Hematopoietic multipotent progenitor cell (in vitro differentiated cells): ENCODE measurements at regions not wholly inside any gene's neighbourhood (a gene's known extent, or its start where the extent isn't known, plus 50 kb on each side); places are given as distances from the start of the nearest gene placed in this dataset.

Experiments
- DNase-seq, 3 donors: peaks; one replicate each; pipeline ENCODE4 v3.0.0-alpha.2; 2011 to 2015; ENCODE audit warnings: low read depth in 2 of 3, low spot score in 2 of 3

DNA sequence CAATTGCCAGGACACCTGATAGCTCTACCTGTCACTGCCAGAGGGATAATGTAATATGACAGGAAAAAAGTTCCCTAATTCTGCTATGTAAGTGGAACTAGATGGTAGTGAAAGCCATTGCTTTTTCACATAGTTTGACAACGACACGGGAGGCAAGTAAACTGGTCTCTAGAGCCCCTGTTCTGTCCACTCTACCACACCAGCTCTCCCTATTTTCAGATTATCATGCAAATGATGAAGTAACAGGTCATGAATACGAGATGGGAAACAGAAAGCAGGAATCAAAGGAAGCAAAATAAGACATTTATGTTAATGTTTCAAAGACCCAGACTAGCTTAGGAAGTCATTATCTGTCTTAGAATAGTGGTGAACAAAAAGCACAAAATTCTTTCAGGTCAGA is 56.2 kb downstream of the TAF11L14 start:
- DNase-seq: no peak

- no peak for DNase-seq
Measured at GRCh38 chr5:17691762-17692161, 57.5 kb downstream of the TAF11L14 start.

DNA sequence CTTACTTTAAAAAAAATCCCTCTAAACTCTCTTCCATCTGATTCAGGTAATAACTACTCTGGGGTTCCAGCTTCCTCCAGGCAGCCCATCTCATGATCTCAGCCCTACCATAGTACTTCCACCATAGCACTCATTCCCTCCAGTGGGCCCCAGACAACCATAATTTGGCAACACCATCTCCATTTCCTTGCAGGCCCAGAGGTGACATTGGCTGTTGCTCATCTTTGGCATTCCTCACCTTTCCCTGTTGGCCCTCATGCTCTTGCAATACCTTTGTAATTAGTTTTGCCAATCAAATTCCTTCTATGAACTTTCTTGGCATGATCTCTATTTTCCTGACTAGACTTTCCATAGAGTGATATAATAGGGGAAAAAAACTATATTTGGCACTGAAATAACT is 60.1 kb downstream of the TAF11L14 start:
- DNase-seq: no peak

GRCh38 chr5:17694914-17695313 is 60.7 kb downstream of the TAF11L14 start:
- no peak for DNase-seq

DNA sequence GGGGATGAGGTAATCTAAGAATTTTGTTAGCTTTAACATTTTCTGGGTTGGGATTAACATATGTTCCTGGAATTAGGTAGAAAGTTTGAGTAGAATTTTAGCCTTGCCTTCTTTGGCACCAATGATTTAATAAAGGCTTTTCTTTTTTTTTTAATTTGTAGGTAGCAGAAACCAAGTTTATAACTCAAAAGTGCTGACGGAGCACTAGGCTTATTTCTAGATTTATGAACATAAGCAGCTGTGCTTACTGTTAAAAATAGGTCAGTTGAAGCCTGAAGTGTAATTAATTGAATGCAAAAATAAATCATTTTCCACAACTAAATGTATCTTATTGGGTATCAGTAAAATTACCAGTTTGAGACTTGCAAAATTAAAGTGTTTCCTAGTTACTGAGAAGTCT is 62.4 kb downstream of the TAF11L14 start:
- DNase-seq: no peak

- DNase-seq: no peak
Measured at GRCh38 chr5:17697671-17698070, 63.4 kb downstream of the TAF11L14 start.

DNA sequence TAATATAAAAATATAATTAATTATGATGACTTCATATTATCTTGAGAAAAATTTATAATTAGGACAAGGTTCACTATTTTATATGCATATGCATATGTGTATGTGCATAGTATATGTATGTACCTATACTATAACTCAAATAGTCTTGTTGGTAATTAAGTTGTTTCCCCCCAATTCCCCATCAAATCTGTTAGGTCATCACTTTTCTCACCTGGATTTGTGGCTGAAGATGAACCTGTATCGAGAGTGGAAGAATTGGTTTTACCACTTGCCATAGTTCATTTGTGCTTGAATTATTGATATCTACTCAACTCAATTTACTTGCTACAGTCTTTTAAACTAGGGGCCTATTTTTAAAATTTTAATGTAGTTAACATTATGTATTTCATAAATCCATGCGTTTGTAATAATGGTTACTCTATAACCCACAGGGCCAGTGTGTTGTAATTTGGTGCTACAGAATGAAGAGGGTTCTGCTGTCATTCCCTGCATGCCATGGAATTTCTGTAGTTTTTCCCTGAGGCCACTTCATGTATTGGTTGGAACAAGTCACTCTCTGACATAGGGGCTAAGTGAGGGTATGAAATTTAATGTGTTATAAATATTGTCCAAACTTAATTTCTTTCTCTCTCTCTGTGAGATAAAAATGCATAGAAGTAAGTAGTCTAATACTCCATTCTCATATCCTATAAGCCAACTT is 74.9 kb downstream of the TAF11L14 start:
- DNase-seq: no peak

DNA sequence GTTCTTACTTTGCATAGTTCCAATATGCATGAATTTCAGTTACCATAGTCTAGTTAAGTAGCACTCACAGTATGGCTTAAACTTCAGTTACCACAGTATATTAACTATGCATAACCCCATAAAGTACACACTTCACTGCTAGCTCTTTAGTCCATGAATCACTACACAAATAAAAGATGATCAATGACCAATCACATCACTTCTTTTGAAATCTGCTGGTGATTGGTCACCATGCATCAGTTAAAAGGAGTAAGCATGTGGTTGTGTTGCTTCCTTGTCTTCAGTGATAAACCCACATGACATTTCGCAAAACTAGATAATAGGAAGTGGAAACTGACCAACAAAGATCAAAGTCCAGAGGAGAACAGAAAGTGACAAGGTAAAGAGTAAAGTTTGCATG is 79.0 kb downstream of the TAF11L14 start:
- DNase-seq: no peak

- no peak for DNase-seq
Measured at GRCh38 chr5:17714186-17714585, 79.9 kb downstream of the TAF11L14 start.

DNA sequence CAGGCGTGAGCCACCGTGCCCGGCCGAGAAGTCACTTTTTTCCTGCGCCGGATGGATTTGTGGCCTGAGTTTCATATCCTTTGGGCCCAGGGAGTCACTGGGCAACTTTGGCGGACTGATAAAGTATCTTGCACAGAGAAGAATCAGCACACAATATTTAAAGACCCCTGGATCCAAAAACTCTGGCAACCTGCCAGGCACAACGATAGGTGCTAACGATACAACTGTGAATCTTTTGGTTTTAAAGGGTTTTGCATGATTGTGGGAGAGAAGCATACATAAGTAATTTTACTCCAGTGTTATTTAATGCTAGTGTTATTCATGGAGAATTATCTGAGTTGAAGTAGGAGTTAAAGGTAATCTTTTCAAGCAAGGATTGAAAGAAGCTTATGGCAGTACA is 85.3 kb downstream of the TAF11L14 start:
- no peak for DNase-seq

DNA sequence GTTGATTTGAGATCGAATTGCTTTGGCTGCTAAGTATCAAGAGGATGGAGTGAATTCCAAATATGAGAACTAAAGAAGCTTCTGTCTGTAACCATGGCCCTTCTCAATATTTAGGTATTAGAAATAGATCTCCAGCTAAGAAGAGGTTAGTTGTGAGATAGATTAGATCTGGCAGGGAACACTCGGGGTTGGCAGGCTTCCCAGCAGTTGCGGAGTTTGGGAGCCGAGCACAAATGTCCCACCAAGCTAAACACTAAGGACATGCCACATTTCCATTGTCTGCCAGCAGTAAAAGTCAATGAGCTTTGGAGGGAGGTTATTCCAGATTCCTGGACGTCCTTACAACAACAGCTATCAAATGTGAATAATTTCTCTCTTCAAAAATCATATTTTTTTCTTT is 85.8 kb downstream of the TAF11L14 start:
- no peak for DNase-seq

DNA sequence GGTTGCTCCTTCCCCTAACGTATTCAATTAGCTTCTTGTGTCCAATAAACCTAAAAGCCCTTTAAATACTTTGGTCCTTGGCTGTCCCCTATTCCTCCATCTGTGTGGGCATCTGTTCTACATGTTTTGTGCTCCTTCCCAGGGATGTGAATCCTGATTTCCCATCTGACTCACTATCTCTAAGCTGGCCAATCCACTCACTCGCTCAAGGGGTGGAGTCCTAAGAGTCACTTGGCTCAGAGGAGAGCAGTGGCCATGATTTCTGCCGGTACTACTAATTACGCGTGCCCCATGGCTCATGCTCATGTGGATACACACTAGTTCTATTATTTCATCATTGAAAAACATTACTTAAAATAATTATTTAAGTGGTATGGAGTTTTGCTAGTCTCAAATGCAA is 89.6 kb downstream of the TAF11L14 start:
- no peak for DNase-seq

- DNase-seq: no peak
Measured at GRCh38 chr5:17727098-17727497, 92.8 kb downstream of the TAF11L14 start.

- no peak for DNase-seq
Measured at GRCh38 chr5:17730421-17730820, 96.2 kb downstream of the TAF11L14 start.

- DNase-seq: no peak
Measured at GRCh38 chr5:17732351-17732923, 98.2 kb downstream of the TAF11L14 start.

GRCh38 chr5:17734011-17734410 is 99.8 kb downstream of the TAF11L14 start:
- no peak for DNase-seq

DNA sequence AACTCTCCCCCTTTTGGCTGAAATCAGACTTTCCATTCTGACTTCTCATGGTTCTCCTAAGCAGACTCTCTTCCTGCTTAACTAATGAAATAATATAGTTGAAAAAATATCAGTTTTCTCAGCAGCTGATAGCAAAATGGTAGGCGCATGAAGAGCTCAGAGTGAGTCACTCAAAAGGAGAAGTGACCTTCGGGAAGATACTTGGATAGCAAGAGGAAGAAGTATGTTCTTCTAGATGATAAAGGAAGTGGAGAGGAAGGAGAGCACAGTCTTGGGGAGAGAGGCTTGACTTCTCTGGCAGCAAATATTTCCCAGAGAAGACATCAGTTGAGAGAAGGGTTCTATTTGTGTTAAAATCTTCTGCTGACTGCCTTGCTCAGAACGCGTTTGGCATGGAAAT is 101.5 kb downstream of the TAF11L14 start:
- DNase-seq: no peak

DNA sequence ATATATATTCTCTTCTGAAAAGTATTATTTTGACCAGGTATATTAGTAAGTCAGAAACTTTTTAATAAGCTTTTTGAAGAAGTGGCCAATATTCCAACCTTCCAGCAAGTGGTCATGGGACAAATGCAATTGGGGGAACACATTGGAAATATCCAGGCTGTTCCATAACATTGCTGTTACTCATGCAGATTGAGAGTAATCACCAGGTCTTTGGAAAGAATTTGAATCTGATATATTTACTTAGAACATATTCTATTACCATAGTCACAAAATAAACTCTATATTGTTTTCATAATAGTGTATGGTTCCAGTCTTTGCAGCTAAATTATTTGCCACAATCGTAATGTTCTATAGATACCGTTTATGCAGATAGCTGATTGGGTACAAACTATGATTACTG is 102.8 kb downstream of the TAF11L14 start:
- DNase-seq: no peak

DNA sequence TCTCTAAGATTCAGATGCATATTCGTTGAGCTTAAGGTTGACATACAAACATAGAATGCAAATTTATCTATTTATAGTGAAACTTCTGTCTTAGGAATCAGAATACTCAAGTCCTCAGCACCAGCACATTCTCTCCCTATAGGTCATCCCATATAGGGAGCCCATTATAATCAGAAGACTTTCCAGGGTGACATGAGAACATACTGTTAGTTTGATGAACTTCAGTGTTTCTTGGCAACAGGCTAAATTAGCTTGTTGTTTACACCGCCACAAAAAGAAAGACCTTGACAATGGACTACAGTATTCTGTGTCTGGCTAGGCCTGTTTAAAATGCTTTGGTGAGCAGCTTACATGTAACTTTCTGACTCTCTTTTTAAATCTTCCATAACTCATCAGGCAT is 104.2 kb downstream of the TAF11L14 start:
- DNase-seq: no peak

DNA sequence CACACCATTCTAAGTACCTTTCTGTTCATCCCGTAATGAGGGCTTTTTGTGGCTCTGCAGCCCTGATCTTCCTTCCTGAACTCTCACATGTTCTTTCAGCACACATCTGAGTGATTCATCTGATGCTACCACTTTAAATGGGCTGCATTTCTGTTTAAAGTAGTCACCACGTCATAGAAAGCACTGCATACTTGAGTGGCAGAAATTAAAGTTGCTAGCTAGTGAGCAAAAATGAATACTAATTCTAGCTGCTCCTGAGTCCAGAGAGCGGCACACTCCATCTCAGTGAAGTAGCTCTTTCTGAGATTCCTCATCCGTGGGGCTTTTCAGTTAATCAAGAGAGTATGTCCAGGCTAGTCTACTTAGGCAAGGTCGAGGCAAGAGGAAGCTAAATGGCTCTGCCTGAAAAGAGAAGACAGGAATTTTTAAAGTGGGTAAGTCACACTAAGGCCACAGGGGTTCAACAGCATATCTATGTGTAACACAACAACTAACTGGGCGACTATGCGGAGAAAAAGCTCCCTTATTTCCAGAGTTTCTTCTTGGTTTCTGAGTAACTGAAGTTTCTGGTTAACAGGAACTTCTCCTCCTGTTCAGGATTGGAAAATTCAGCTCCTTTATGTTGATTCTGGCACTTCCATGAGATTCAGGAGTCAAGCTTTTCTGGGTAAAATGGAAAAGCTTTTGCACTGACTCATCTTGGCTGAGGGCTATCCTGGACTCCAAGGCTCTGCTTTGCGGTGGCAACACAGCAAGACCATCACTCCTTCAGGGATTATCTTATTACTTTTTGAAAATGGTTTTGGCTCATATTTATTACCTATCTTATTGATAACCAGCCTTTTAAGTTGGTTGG is 109.5 kb downstream of the TAF11L14 start:
- DNase-seq: no peak

DNA sequence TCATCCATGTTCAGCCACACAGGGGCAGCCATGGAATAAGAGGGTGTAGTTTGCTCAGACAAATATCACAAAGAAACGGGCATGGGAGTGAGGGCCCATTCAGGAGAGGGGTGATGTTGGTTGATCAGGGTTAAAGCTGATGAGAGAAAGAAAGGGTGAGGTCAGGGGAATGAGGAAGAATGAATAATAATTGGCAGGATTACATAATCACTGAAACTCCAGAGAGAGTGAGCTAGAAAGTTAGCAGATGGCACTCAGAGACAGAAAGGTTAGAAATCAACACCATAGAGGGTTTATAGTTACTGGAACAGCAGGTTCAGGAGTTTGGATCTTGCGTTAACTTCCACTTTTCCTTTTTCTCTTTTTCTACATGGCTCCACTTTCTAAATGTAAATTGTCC is 113.9 kb downstream of the TAF11L14 start:
- no peak for DNase-seq

DNA sequence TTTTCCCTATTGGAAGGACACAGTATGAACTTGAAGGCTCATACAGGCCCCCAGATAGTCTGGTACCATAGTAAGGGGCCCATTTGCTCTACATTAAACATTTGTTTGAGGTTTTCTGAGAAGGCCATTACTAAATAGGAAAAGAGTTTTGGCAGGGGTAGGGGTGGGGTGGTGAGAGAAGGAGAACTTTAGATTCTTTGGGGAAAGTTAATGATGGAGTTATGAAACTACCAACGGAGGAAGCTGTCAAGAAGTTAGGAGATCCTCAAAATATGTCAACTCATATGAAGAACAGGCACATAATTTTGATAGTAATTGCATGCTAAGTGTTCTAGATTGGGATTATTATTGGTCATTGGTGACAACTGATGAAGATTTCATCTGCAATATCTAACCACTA is 114.7 kb downstream of the TAF11L14 start:
- no peak for DNase-seq
